ENCODE measurements at regions not wholly inside any gene's neighbourhood (a gene's known extent, or its start where the extent isn't known, plus 50 kb on each side); places are given as distances from the start of the nearest gene placed in this dataset.

- TF ChIP-seq EP300 (IDR thresholded peaks at IDR 0.05; ENCODE audit: borderline replicate concordance in 1 of 2, low read depth in 2 of 2, low read length in 2 of 2) (no peak), RFX5 (IDR thresholded peaks at IDR 0.05; ENCODE audit: borderline replicate concordance, low read depth, low read length) (no peak), CTCF (IDR thresholded peaks at IDR 0.05; ENCODE audit: control extremely low read depth in 1 of 3, insufficient read depth in 1 of 3, low read depth in 1 of 3, low read length in 3 of 3) (no peak), BACH1 (IDR thresholded peaks at IDR 0.05; ENCODE audit: low read length) (no peak), SP2 (IDR thresholded peaks at IDR 0.05; ENCODE audit: low read length) (no peak), EZH2 (IDR thresholded peaks at IDR 0.05; ENCODE audit: low read depth, low read length, severe bottlenecking) (no peak)
Measured at GRCh38 chr4:105015750-105016149, 130.9 kb upstream of the TET2 start.

All from H1 (cell line).